A549 (cell line): ENCODE measurements at regions not wholly inside any gene's neighbourhood (a gene's known extent, or its start where the extent isn't known, plus 50 kb on each side); places are given as distances from the start of the nearest gene placed in this dataset.

Experiments
- ATAC-seq, 2 experiments: fragments of 200-7000 bp in 1 of 2; fragments of >200 bp in 1 of 2; cut with Nextera tagmentation in 1 of 2; cut with Tn5 transposase in 1 of 2; 3 replicates each; pipeline versions ENCODE4 v1.8.0 to v1.9.1; 2018 to 2020; ENCODE audit warnings: mild to moderate bottlenecking in 1 of 2, moderate library complexity in 1 of 2
- CTCF ChIA-PET: fragments of 300-600 bp; sonication (Branson Sonifier 250); formaldehyde crosslinking; extraction: SDS; loops from one replicate; lab custom pipeline; 2021; ENCODE audit warnings: antibody characterized with exemption, inconsistent platforms; lab: Yijun Ruan, JAX
- POLR2A ChIA-PET: fragments of 350-600 bp; formaldehyde crosslinking; extraction: SDS; loops from one replicate; lab custom pipeline; 2021; ENCODE audit warnings: antibody characterized with exemption, inconsistent platforms; lab: Yijun Ruan, JAX
- DNase-seq, 2 experiments: peaks; one replicate each; pipeline versions ENCODE4 v3.0.0 to v3.0.0-alpha.2; 2011 to 2016; ENCODE audit warnings: low read depth in 1 of 2, low spot score in 1 of 2
- FAIRE-seq: peaks from 2 replicates; lab custom pipeline; 2011; peaks lifted over from hg19 to GRCh38; lab: Jason Lieb, UNC
- H3K27ac ChIP-seq, 2 experiments: fragments of >200 bp; sonication (Bioruptor Twin); formaldehyde crosslinking; 3 replicates each; pipeline ENCODE4 v1.5.1; 2016 to 2017
- H3K4me1 ChIP-seq: fragments of >200 bp; sonication (Bioruptor Twin); formaldehyde crosslinking; 3 replicates; pipeline ENCODE4 v1.6.1; 2016
- H3K4me2 ChIP-seq: fragments of >200 bp; sonication (Bioruptor Twin); formaldehyde crosslinking; 3 replicates; pipeline ENCODE4 v1.6.1; 2016
- H3K4me3 ChIP-seq: fragments of >200 bp; sonication (Bioruptor Twin); formaldehyde crosslinking; 3 replicates; pipeline ENCODE4 v1.5.1; 2016
- H3K9me3 ChIP-seq: fragments of >200 bp; sonication (Bioruptor Twin); formaldehyde crosslinking; 3 replicates; pipeline ENCODE4 v1.6.1; 2016
- CBX8 ChIP-seq: fragments of 200-600 bp; sonication (generic); IDR thresholded peaks from 2 replicates; pipeline ENCODE4 v1.6.1; 2016
- CEBPB ChIP-seq, 2 experiments: fragments of >200 bp in 1 of 2; sonication (Bioruptor Twin) in 1 of 2; formaldehyde crosslinking in 1 of 2; IDR thresholded peaks; 2 replicates each; pipeline ENCODE4 v1.6.1; 2012 to 2016
- CHD2 ChIP-seq: fragments of 150-350 bp; IDR thresholded peaks from 2 replicates; pipeline ENCODE4 v1.6.1; 2014; ENCODE audit warnings: low read length; ENCODE audit not compliant: partially characterized antibody
- CHD4 ChIP-seq: fragments of 200-600 bp; sonication (generic); IDR thresholded peaks from 2 replicates; pipeline ENCODE4 v1.6.1; 2016; ENCODE audit warnings: antibody characterized with exemption, mild to moderate bottlenecking, borderline replicate concordance
- ELK1 ChIP-seq: fragments of 150-350 bp; IDR thresholded peaks from 2 replicates; pipeline ENCODE4 v1.6.1; 2014; ENCODE audit warnings: low read depth, mild to moderate bottlenecking, low read length
- ESRRA ChIP-seq: fragments of 150-350 bp; IDR thresholded peaks from 2 replicates; pipeline ENCODE4 v1.6.1; 2014; ENCODE audit warnings: mild to moderate bottlenecking, low read length, borderline replicate concordance
- FOSB ChIP-seq: fragments of 250-450 bp; sonication (Bioruptor Pico); IDR thresholded peaks from 2 replicates; pipeline ENCODE4 v1.5.0; 2020; ENCODE audit warnings: mild to moderate bottlenecking, moderate library complexity
- FOSL2 ChIP-seq, 2 experiments: fragments of 450-650 bp in 1 of 2; fragments of >200 bp in 1 of 2; sonication (Bioruptor Twin) in 1 of 2; formaldehyde crosslinking; IDR thresholded peaks; 2 replicates each; pipeline versions ENCODE4 v1.5.0 to v1.6.1; 2016 to 2020; ENCODE audit warnings: mild to moderate bottlenecking in 1 of 2, moderate library complexity in 1 of 2
- FOXS1 ChIP-seq: fragments of 250-450 bp; sonication (Bioruptor Pico); IDR thresholded peaks from 2 replicates; pipeline ENCODE4 v1.5.0; 2020; ENCODE audit warnings: mild to moderate bottlenecking, moderate library complexity
- HMGXB4 ChIP-seq: fragments of 250-450 bp; sonication (Bioruptor Pico); IDR thresholded peaks from 2 replicates; pipeline ENCODE4 v1.5.0; 2021; ENCODE audit warnings: mild to moderate bottlenecking, moderate library complexity, borderline replicate concordance
- HOXA7 ChIP-seq: fragments of 250-450 bp; sonication (Bioruptor Pico); IDR thresholded peaks from 2 replicates; pipeline ENCODE4 v1.5.0; 2020; ENCODE audit warnings: mild to moderate bottlenecking, moderate library complexity
- HOXB13 ChIP-seq: fragments of 250-450 bp; sonication (Bioruptor Pico); IDR thresholded peaks from 2 replicates; pipeline ENCODE4 v1.5.0; 2020; ENCODE audit warnings: low read depth, mild to moderate bottlenecking, moderate library complexity
- JUN ChIP-seq, 2 experiments: fragments of >200 bp; sonication (Bioruptor Twin); formaldehyde crosslinking; IDR thresholded peaks; 2 replicates in 1 of 2; 3 replicates in 1 of 2; pipeline ENCODE4 v1.6.1; 2016 to 2017
- KDM5A ChIP-seq: fragments of 200-600 bp; sonication (generic); IDR thresholded peaks from 2 replicates; pipeline ENCODE4 v1.6.1; 2016; ENCODE audit warnings: antibody characterized with exemption, mild to moderate bottlenecking
- MAX ChIP-seq: IDR thresholded peaks from 2 replicates; pipeline ENCODE4 v1.6.1; 2012
- MAZ ChIP-seq: fragments of 150-350 bp; IDR thresholded peaks from 2 replicates; pipeline ENCODE4 v1.6.1; 2014; ENCODE audit warnings: antibody characterized with exemption, low read depth, low read length, borderline replicate concordance
- NFE2L2 ChIP-seq: fragments of 150-350 bp; conservative IDR thresholded peaks from 2 replicates; pipeline ENCODE4 v1.6.1; 2014; ENCODE audit warnings: low read length
- NPAS2 ChIP-seq: fragments of 250-450 bp; sonication (Bioruptor Pico); IDR thresholded peaks from 2 replicates; pipeline ENCODE4 v1.8.0; 2022; ENCODE audit warnings: mild to moderate bottlenecking, moderate library complexity, borderline replicate concordance
- NR3C1 ChIP-seq: fragments of >200 bp; sonication (Bioruptor Twin); formaldehyde crosslinking; IDR thresholded peaks from 3 replicates; pipeline ENCODE4 v1.6.1; 2017
- POLR2A ChIP-seq: IDR thresholded peaks from 2 replicates; pipeline ENCODE4 v1.6.1; 2012; ENCODE audit warnings: mild to moderate bottlenecking, low read length
- RAD21 ChIP-seq, 2 experiments: fragments of >200 bp in 1 of 2; sonication (Bioruptor Twin) in 1 of 2; formaldehyde crosslinking in 1 of 2; IDR thresholded peaks in 1 of 2; conservative IDR thresholded peaks in 1 of 2; 2 replicates in 1 of 2; 3 replicates in 1 of 2; pipeline ENCODE4 v1.6.1; 2012 to 2018; ENCODE audit warnings: inconsistent platforms in 1 of 2
- RARB ChIP-seq: fragments of 250-450 bp; sonication (Bioruptor Pico); IDR thresholded peaks from 2 replicates; pipeline ENCODE4 v1.8.0; 2021; ENCODE audit warnings: mild to moderate bottlenecking, moderate library complexity
- RFX5 ChIP-seq: fragments of 450-650 bp; IDR thresholded peaks from 2 replicates; pipeline ENCODE4 v1.7.1; 2014; ENCODE audit warnings: antibody characterized with exemption, mild to moderate bottlenecking, moderate library complexity
- TFCP2L1 ChIP-seq: fragments of 250-450 bp; sonication (Bioruptor Pico); IDR thresholded peaks from 2 replicates; pipeline ENCODE4 v1.5.0; 2021; ENCODE audit warnings: mild to moderate bottlenecking
- USF2 ChIP-seq: fragments of 450-650 bp; IDR thresholded peaks from 2 replicates; pipeline ENCODE4 v1.6.1; 2014; ENCODE audit warnings: antibody characterized with exemption
- WGBS: methylation state at CpG from one replicate; pipeline ENCODE4 v1.1.6; 2017; ENCODE audit errors: missing lambda C conversion rate; 5-methylcytosine and 5-hydroxymethylcytosine counted together

- TF ChIP-seq ELK1 (no peak), TFCP2L1 (no peak), CHD4 (no peak), CEBPB (IDR thresholded peaks at IDR 0.05) (no peak), HOXA7 (CRISPR knock-in tag) (no peak), NPAS2 (CRISPR knock-in tag) (no peak), MAX (no peak), USF2 (no peak), CBX8 (no peak), FOSL2 (IDR thresholded peaks at IDR 0.05) (no peak), FOSL2 (CRISPR knock-in tag; IDR thresholded peaks at IDR 0.05) (no peak), NFE2L2 (no peak), POLR2A (no peak)
- H3K4me2 ChIP-seq = no peak overlapping the region
- H3K4me1 ChIP-seq = no peaks in the 10 kb centered on the region
- H3K27ac ChIP-seq = no peak overlapping the region
- ChIA-PET POLR2A (no interaction called here), CTCF (interaction anchor here (1.5 kb wide), 1 partner anchor 63 kb away, joined by 3 read pairs; no protein-coding TSS in a partner anchor)
- DNase-seq (no peak), ATAC-seq (no peak), FAIRE-seq (no peak)
- WGBS = 0% methylated on average over 1 of the region's 1 CpG
- no peaks in the 10 kb centered on the region for H3K9me3 ChIP-seq
- H3K4me3 ChIP-seq = no peak overlapping the region
Measured at GRCh38 chr20:40591536-40591935, 97.5 kb downstream of the MAFB start.

- Histone ChIP-seq H3K9me3 (no peaks in the 10 kb centered on the region), H3K4me3 (no peak overlapping the region), H3K27ac (no peak overlapping the region), H3K4me1 (no peaks in the 10 kb centered on the region), H3K4me2 (no peak overlapping the region)
- 0% methylated on average over 1 of the region's 1 CpG for WGBS
- FAIRE-seq (no peak), DNase-seq (no peak), ATAC-seq (no peak)
- ChIA-PET POLR2A (no interaction called here), CTCF (no interaction called here)
- no peak for TF ChIP-seq RARB (CRISPR knock-in tag)
- no peak for TF ChIP-seq JUN (IDR thresholded peaks at IDR 0.05)
- TF ChIP-seq HMGXB4 (CRISPR knock-in tag) = no peak
- TF ChIP-seq HOXB13 (CRISPR knock-in tag) = no peak
- no peak for TF ChIP-seq ELK1
- no peak for TF ChIP-seq CHD2
- no peak for TF ChIP-seq KDM5A
- no peak for TF ChIP-seq MAX
- no peak for TF ChIP-seq NFE2L2
Measured at GRCh38 chr20:40591119-40591518, 97.9 kb downstream of the MAFB start.

GRCh38 chr20:40589581-40589980, 99.5 kb downstream of the MAFB start:
- DNase-seq = no peak
- Histone ChIP-seq H3K27ac (no peak overlapping the region), H3K9me3 (no peaks in the 10 kb centered on the region), H3K4me2 (no peak overlapping the region), H3K4me3 (no peak overlapping the region), H3K4me1 (no peaks in the 10 kb centered on the region)
- no peak for FAIRE-seq
- POLR2A ChIA-PET = no interaction called here
- 2% methylated on average over 2 of the region's 2 CpGs for WGBS
- CTCF ChIA-PET = no interaction called here
- ATAC-seq = no peak
- TF ChIP-seq CBX8 = no peak
- no peak for TF ChIP-seq RFX5
- TF ChIP-seq ESRRA = no peak
- no peak for TF ChIP-seq FOXS1
- TF ChIP-seq FOSB = no peak
- no peak for TF ChIP-seq KDM5A
- no peak for TF ChIP-seq USF2
- TF ChIP-seq RAD21 (conservative IDR thresholded peaks at IDR 0.05 in 1 of 2, IDR thresholded peaks at IDR 0.05 in 1 of 2) = no peak
- no peak for TF ChIP-seq NR3C1
- no peak for TF ChIP-seq MAZ
